HepG2 (cell line): ENCODE measurements at regions not wholly inside any gene's neighbourhood (a gene's known extent, or its start where the extent isn't known, plus 50 kb on each side); places are given as distances from the start of the nearest gene placed in this dataset.

ENCODE experiments used
- ATAC-seq: fragments of 200-7000 bp; cut with Tn5 transposase; 3 replicates; pipeline ENCODE4 v1.9.1; 2020; ENCODE audit warnings: mild to moderate bottlenecking, moderate library complexity
- BruUV-seq: library from RNA; stranded (reverse); fragments of 400-500 nt; replicated peaks from 2 replicates; lab custom pipeline; 2021; lab: Mats Ljungman, UMichigan
- CTCF ChIA-PET: fragments of 300-600 bp; formaldehyde crosslinking; extraction: SDS; loops from one replicate; lab custom pipeline; 2021; ENCODE audit warnings: low total read pairs, inconsistent platforms, low intra/inter-chr PET ratio; lab: Yijun Ruan, JAX
- POLR2A ChIA-PET: fragments of 350-600 bp; sonication (Branson Sonifier 250); formaldehyde crosslinking; loops from one replicate; lab custom pipeline; 2020; ENCODE audit warnings: antibody characterized with exemption, inconsistent platforms; lab: Yijun Ruan, JAX
- DNase-seq: peaks from one replicate; pipeline ENCODE4 v3.0.0-alpha.2; 2015; ENCODE audit warnings: low spot score
- FAIRE-seq: peaks from 3 replicates; lab custom pipeline; 2011; peaks lifted over from hg19 to GRCh38; lab: Jason Lieb, UNC
- H2AFZ ChIP-seq: one replicate; pipeline ENCODE4 v1.6.1; 2011; ENCODE audit warnings: low read length, inconsistent platforms
- H3K27ac ChIP-seq: fragments of 300-600 bp; 3 replicates; pipeline ENCODE4 v1.8.0; 2011; ENCODE audit warnings: mixed run types, mild to moderate bottlenecking, mixed read lengths, low read length, inconsistent platforms; ENCODE audit not compliant: insufficient read depth; ENCODE audit errors: extremely low read length
- H3K27me3 ChIP-seq, 2 experiments: fragments of 200-600 bp in 1 of 2; 2 replicates in 1 of 2; 3 replicates in 1 of 2; pipeline versions ENCODE4 v1.6.0 to v1.8.0; 2011; ENCODE audit warnings: low read length in 2 of 2, mild to moderate bottlenecking in 2 of 2, moderate library complexity in 2 of 2, inconsistent platforms in 1 of 2; ENCODE audit not compliant: insufficient read depth in 2 of 2, control insufficient read depth in 1 of 2
- H3K36me3 ChIP-seq, 2 experiments: fragments of 200-600 bp in 1 of 2; replicated peaks in 1 of 2; 2 replicates in 1 of 2; 3 replicates in 1 of 2; pipeline versions ENCODE4 v1.5.1 to v1.8.0; 2011; ENCODE audit warnings: low read length in 2 of 2, inconsistent platforms in 1 of 2; ENCODE audit not compliant: insufficient read depth in 2 of 2, control insufficient read depth in 1 of 2
- H3K4me1 ChIP-seq: 2 replicates; pipeline ENCODE4 v1.5.1; 2012; ENCODE audit warnings: low read length, inconsistent platforms; ENCODE audit not compliant: insufficient read depth
- H3K4me2 ChIP-seq: 2 replicates; pipeline ENCODE4 v1.6.0; 2011; ENCODE audit warnings: low read depth, low read length, inconsistent platforms
- H3K4me3 ChIP-seq, 3 experiments: fragments of 200-600 bp in 1 of 3; sonication (generic), shearing (Covaris generic) in 1 of 3; replicated peaks in 1 of 3; 2 replicates each; pipeline ENCODE4 v1.5.1; 2011 to 2016; ENCODE audit warnings: low read length in 3 of 3, inconsistent platforms in 2 of 3, low read depth in 2 of 3, mild to moderate bottlenecking in 2 of 3, control low read depth in 1 of 3, mixed read lengths in 1 of 3; ENCODE audit not compliant: insufficient read depth in 1 of 3
- H3K79me2 ChIP-seq: one replicate; pipeline ENCODE4 v1.6.1; 2011; ENCODE audit warnings: low read length, inconsistent platforms; ENCODE audit not compliant: insufficient read depth
- H3K9ac ChIP-seq: 2 replicates; pipeline ENCODE4 v1.6.0; 2011; ENCODE audit warnings: mild to moderate bottlenecking, low read depth, low read length, inconsistent platforms; ENCODE audit not compliant: insufficient read depth
- H3K9me3 ChIP-seq: 2 replicates; pipeline ENCODE4 v1.5.1; 2012; ENCODE audit warnings: mild to moderate bottlenecking, low read length
- H4K20me1 ChIP-seq: 2 replicates; pipeline ENCODE4 v1.6.0; 2011; ENCODE audit warnings: inconsistent platforms, mild to moderate bottlenecking, low read length, moderate library complexity; ENCODE audit not compliant: insufficient read depth
- CTCF ChIP-seq: sonication (generic); formaldehyde crosslinking; IDR thresholded peaks from 2 replicates; pipeline ENCODE4 v1.5.0; 2020; ENCODE audit warnings: mild to moderate bottlenecking, missing genetic modification reagents, moderate library complexity
- IKZF4 ChIP-seq: sonication (generic); formaldehyde crosslinking; IDR thresholded peaks from 2 replicates; pipeline ENCODE4 v1.5.1; 2020; ENCODE audit warnings: borderline replicate concordance, mild to moderate bottlenecking, low read depth, missing genetic modification reagents; ENCODE audit errors: not compliant biosample characterization
- JUN ChIP-seq: sonication (generic); formaldehyde crosslinking; IDR thresholded peaks from 2 replicates; pipeline ENCODE4 v1.4.0; 2020; ENCODE audit warnings: mild to moderate bottlenecking, missing genetic modification reagents
- NFRKB ChIP-seq: fragments of 450-650 bp; IDR thresholded peaks from 2 replicates; pipeline ENCODE4 v1.6.1; 2017
- SMC3 ChIP-seq: IDR thresholded peaks from 2 replicates; pipeline ENCODE4 v1.6.1; 2011; ENCODE audit warnings: low read length, improper control_type of control experiment
- STAG1 ChIP-seq: sonication (generic); formaldehyde crosslinking; IDR thresholded peaks from 2 replicates; pipeline ENCODE4 v1.4.0; 2020; ENCODE audit warnings: missing genetic modification reagents
- TP53 ChIP-seq: sonication (generic); formaldehyde crosslinking; conservative IDR thresholded peaks from 2 replicates; pipeline ENCODE4 v1.4.0; 2020; ENCODE audit warnings: missing genetic modification reagents
- ZNF296 ChIP-seq: sonication (generic); formaldehyde crosslinking; conservative IDR thresholded peaks from 2 replicates; pipeline ENCODE4 v1.5.0; 2020; ENCODE audit warnings: mild to moderate bottlenecking, missing genetic modification reagents
- ZNF543 ChIP-seq: sonication (generic); formaldehyde crosslinking; IDR thresholded peaks from 2 replicates; pipeline ENCODE4 v1.4.0; 2020; ENCODE audit warnings: mild to moderate bottlenecking, missing genetic modification reagents
- ZNF646 ChIP-seq: sonication (generic); formaldehyde crosslinking; IDR thresholded peaks from 2 replicates; pipeline ENCODE4 v1.9.0; 2021; ENCODE audit warnings: mild to moderate bottlenecking, missing genetic modification reagents
- WGBS: methylation state at CpG from one replicate; pipeline ENCODE4 v1.1.6; 2017; ENCODE audit warnings: low lambda C conversion rate; 5-methylcytosine and 5-hydroxymethylcytosine counted together
- in situ Hi-C: cut with HindIII; loops from 2 replicates; pipeline ENCODE4 v1.10.0; 2017; ENCODE audit warnings: low pct_unique_long_range_greater_than_20kb; ENCODE audit not compliant: extremely low pct_ligation_motif_present
- intact Hi-C: fragments of 100-400 bp; cut with micrococcal nuclease; formaldehyde crosslinking; loops from one replicate; pipeline ENCODE4 v1.10.0; 2022; ENCODE audit not compliant: unreplicated experiment

GRCh38 chr10:93224005-93224779 is 150.5 kb downstream of the CYP26A1 start:
- no peaks in the 10 kb centered on the region for H3K9me3 ChIP-seq
- TF ChIP-seq STAG1 (peak; percentile 60), ZNF543 (CRISPR knock-in tag) (no peak), CTCF (CRISPR knock-in tag) (peak; percentile 44), SMC3 (peak; percentile 23; the same call in 1 of the 2 replicates)
- H3K4me1 ChIP-seq: peaks cover 25% of the 10 kb centered on the region
- no peak overlapping the region for H3K9ac ChIP-seq
- no peak overlapping the region for H2AFZ ChIP-seq
- no peak overlapping the region for H3K4me2 ChIP-seq
- 20% methylated on average over 5 of the region's 5 CpGs for WGBS
- DNase-seq (no peak), ATAC-seq (peak; percentile 76), FAIRE-seq (peak; percentile 28)
- H3K27me3 ChIP-seq: no peaks in the 10 kb centered on the region
- in situ Hi-C loops: no loop called here
- ChIA-PET POLR2A (no interaction called here), CTCF (interaction anchor here (1.7 kb wide), 1 partner anchor 65 kb away, joined by 6 read pairs; no protein-coding TSS in a partner anchor)
- H3K79me2 ChIP-seq: no peaks in the 10 kb centered on the region
- no peaks in the 10 kb centered on the region for H3K36me3 ChIP-seq
- intact Hi-C loops: loop anchor here (1.0 kb wide), 1 partner anchor 65 kb away; no protein-coding TSS in a partner anchor
- H3K4me3 ChIP-seq: no peak overlapping the region
- no TSS peak for BruUV-seq
- H4K20me1 ChIP-seq: no peaks in the 10 kb centered on the region
- no peak overlapping the region for H3K27ac ChIP-seq

GRCh38 chr10:93225938-93226337 is 152.2 kb downstream of the CYP26A1 start:
- Histone ChIP-seq H3K79me2 (no peaks in the 10 kb centered on the region), H3K27me3 (no peaks in the 10 kb centered on the region), H4K20me1 (no peaks in the 10 kb centered on the region), H2AFZ (no peak overlapping the region), H3K9ac (no peak overlapping the region), H3K4me3 (no peak overlapping the region), H3K9me3 (no peaks in the 10 kb centered on the region), H3K4me1 (peaks cover 8% of the 10 kb centered on the region), H3K36me3 (no peaks in the 10 kb centered on the region), H3K27ac (no peak overlapping the region), H3K4me2 (no peak overlapping the region)
- FAIRE-seq (no peak), DNase-seq (no peak), ATAC-seq (peak; percentile 62)
- WGBS: 4% methylated on average over 5 of the region's 6 CpGs
- in situ Hi-C loops: no loop called here
- ChIA-PET CTCF (no interaction called here), POLR2A (no interaction called here)
- BruUV-seq: no TSS peak
- intact Hi-C loops: no loop called here
- TF ChIP-seq TP53 (CRISPR knock-in tag): no peak
- no peak for TF ChIP-seq JUN (CRISPR knock-in tag)
- no peak for TF ChIP-seq IKZF4 (CRISPR knock-in tag)
- no peak for TF ChIP-seq ZNF646 (CRISPR knock-in tag)
- TF ChIP-seq ZNF296 (CRISPR knock-in tag): no peak
- TF ChIP-seq NFRKB: no peak
